HEK293 (cell line): ENCODE measurements at regions not wholly inside any gene's neighbourhood (a gene's known extent, or its start where the extent isn't known, plus 50 kb on each side); places are given as distances from the start of the nearest gene placed in this dataset.

Experiments used
- CTCF ChIA-PET: fragments of 350-600 bp; formaldehyde crosslinking; extraction: SDS; loops from one replicate; lab custom pipeline; 2021; ENCODE audit warnings: antibody characterized with exemption; lab: Yijun Ruan, JAX
- POLR2A ChIA-PET: fragments of 300-600 bp; formaldehyde crosslinking; extraction: SDS; loops from one replicate; lab custom pipeline; 2020; ENCODE audit warnings: antibody characterized with exemption, inconsistent platforms; lab: Yijun Ruan, JAX
- H3K27ac ChIP-seq: fragments of 200-500 bp; sonication (Bioruptor generic); 2 replicates; pipeline ENCODE4 v1.5.1; 2014; ENCODE audit warnings: low read depth, low read length, control low read depth, inconsistent platforms; ENCODE audit errors: extremely low read depth
- H3K36me3 ChIP-seq, 2 experiments: fragments of 200-500 bp in 1 of 2; sonication (Bioruptor generic) in 1 of 2; 1 replicate in 1 of 2; 2 replicates in 1 of 2; pipeline ENCODE4 v1.5.1; 2014 to 2017; ENCODE audit warnings: inconsistent platforms in 2 of 2, low read length in 2 of 2; ENCODE audit not compliant: control insufficient read depth in 2 of 2, insufficient read depth in 1 of 2
- H3K4me1 ChIP-seq: fragments of 200-500 bp; sonication (Bioruptor generic); 2 replicates; pipeline ENCODE4 v1.5.1; 2014; ENCODE audit warnings: mild to moderate bottlenecking, low read length, inconsistent platforms; ENCODE audit not compliant: control insufficient read depth, insufficient read depth
- H3K4me3 ChIP-seq: 2 replicates; pipeline ENCODE4 v1.5.1; 2011; ENCODE audit warnings: low read depth, mild to moderate bottlenecking, control low read depth, low read length, moderate library complexity
- H3K9me3 ChIP-seq: fragments of 200-500 bp; sonication (Bioruptor generic); 2 replicates; pipeline ENCODE4 v1.5.1; 2014; ENCODE audit warnings: low read depth, low read length, inconsistent platforms; ENCODE audit not compliant: control insufficient read depth, insufficient read depth
- GLI4 ChIP-seq: fragments of 450-650 bp; formaldehyde crosslinking; IDR thresholded peaks from 2 replicates; pipeline ENCODE4 v1.5.1; 2016; ENCODE audit warnings: missing biosample characterization, missing genetic modification characterization
- OSR2 ChIP-seq: fragments of 450-650 bp; formaldehyde crosslinking; IDR thresholded peaks from 2 replicates; pipeline ENCODE4 v1.5.1; 2016; ENCODE audit warnings: missing biosample characterization, missing genetic modification characterization
- TCF7L2 ChIP-seq: IDR thresholded peaks from 2 replicates; pipeline ENCODE4 v1.6.1; 2011; ENCODE audit warnings: low read depth, mild to moderate bottlenecking, inconsistent platforms, low read length, moderate library complexity, borderline replicate concordance
- ZFHX2 ChIP-seq: fragments of 450-650 bp; formaldehyde crosslinking; conservative IDR thresholded peaks from 2 replicates; pipeline ENCODE4 v1.5.1; 2016; ENCODE audit warnings: missing biosample characterization, missing genetic modification characterization
- ZNF184 ChIP-seq: fragments of 450-650 bp; IDR thresholded peaks from 2 replicates; pipeline ENCODE4 v1.5.1; 2018; ENCODE audit warnings: missing biosample characterization, mild to moderate bottlenecking, missing genetic modification characterization
- ZNF239 ChIP-seq: fragments of 450-650 bp; formaldehyde crosslinking; IDR thresholded peaks from 2 replicates; pipeline ENCODE4 v1.5.1; 2016; ENCODE audit warnings: missing biosample characterization, missing genetic modification characterization
- ZNF391 ChIP-seq: fragments of 450-650 bp; formaldehyde crosslinking; IDR thresholded peaks from 2 replicates; pipeline ENCODE4 v1.5.1; 2016; ENCODE audit warnings: low read depth, missing biosample characterization, missing genetic modification characterization, borderline replicate concordance
- ZNF394 ChIP-seq: fragments of 450-650 bp; formaldehyde crosslinking; IDR thresholded peaks from 2 replicates; pipeline ENCODE4 v1.5.1; 2016; ENCODE audit warnings: missing biosample characterization, missing genetic modification characterization, mild to moderate bottlenecking, moderate library complexity, borderline replicate concordance
- ZNF423 ChIP-seq: fragments of 450-650 bp; formaldehyde crosslinking; IDR thresholded peaks from 2 replicates; pipeline ENCODE4 v1.5.1; 2016; ENCODE audit warnings: missing biosample characterization, missing genetic modification characterization
- ZNF514 ChIP-seq: fragments of 450-650 bp; formaldehyde crosslinking; IDR thresholded peaks from 2 replicates; pipeline ENCODE4 v1.5.1; 2016; ENCODE audit warnings: missing biosample characterization, missing genetic modification characterization
- ZNF768 ChIP-seq: fragments of 450-650 bp; formaldehyde crosslinking; IDR thresholded peaks from 2 replicates; pipeline ENCODE4 v1.5.1; 2018; ENCODE audit warnings: missing biosample characterization, mild to moderate bottlenecking, missing genetic modification characterization
- TF ChIP-seq, protein P1 (sequence below): fragments of 450-650 bp; formaldehyde crosslinking; IDR thresholded peaks from 2 replicates; pipeline ENCODE4 v1.5.1; 2016; ENCODE audit warnings: missing biosample characterization, missing genetic modification characterization
- TF ChIP-seq, protein P2 (sequence below): fragments of 450-650 bp; formaldehyde crosslinking; IDR thresholded peaks from 2 replicates; pipeline ENCODE4; 2016; ENCODE audit warnings: missing biosample characterization, missing genetic modification characterization
- TF ChIP-seq, protein P3 (sequence below): fragments of 450-650 bp; formaldehyde crosslinking; IDR thresholded peaks from 2 replicates; pipeline ENCODE4 v1.5.1; 2016; ENCODE audit warnings: missing biosample characterization, missing genetic modification characterization, low read depth
- TF ChIP-seq, protein P4 (sequence below): fragments of 450-650 bp; formaldehyde crosslinking; optimal IDR thresholded peaks from 2 replicates; pipeline ENCODE3; 2016; ENCODE audit warnings: missing biosample characterization, mild to moderate bottlenecking, missing genetic modification characterization
- TF ChIP-seq, protein P5 (sequence below): fragments of 450-650 bp; formaldehyde crosslinking; IDR thresholded peaks from 2 replicates; pipeline ENCODE4 v1.5.0; 2017; ENCODE audit warnings: missing biosample characterization, missing genetic modification characterization, borderline replicate concordance

DNA sequence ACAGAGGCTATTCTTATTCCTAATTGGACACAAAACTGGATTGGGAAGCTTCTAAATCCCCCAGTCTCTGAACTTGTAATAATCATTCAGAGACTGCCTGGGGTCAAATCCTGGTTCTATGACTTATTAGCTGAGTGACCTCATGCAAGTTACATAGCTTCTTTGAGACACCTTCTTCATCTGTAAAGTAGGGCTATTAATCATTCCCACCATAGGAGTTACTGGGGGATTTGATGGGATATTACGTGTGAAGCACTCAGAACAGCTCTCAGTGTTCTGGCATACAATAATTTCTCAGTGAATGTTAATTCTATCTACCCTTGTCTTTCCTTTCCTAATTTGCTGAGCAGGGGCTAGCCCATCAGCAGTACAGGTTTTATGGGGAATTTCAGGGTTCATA, 256.7 kb upstream of the TNP1 start (continued):
- TF ChIP-seq, protein P1, sequence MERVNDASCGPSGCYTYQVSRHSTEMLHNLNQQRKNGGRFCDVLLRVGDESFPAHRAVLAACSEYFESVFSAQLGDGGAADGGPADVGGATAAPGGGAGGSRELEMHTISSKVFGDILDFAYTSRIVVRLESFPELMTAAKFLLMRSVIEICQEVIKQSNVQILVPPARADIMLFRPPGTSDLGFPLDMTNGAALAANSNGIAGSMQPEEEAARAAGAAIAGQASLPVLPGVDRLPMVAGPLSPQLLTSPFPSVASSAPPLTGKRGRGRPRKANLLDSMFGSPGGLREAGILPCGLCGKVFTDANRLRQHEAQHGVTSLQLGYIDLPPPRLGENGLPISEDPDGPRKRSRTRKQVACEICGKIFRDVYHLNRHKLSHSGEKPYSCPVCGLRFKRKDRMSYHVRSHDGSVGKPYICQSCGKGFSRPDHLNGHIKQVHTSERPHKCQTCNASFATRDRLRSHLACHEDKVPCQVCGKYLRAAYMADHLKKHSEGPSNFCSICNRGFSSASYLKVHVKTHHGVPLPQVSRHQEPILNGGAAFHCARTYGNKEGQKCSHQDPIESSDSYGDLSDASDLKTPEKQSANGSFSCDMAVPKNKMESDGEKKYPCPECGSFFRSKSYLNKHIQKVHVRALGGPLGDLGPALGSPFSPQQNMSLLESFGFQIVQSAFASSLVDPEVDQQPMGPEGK (tag by site-specific recombination), result no peak
- TF ChIP-seq ZNF423, result no peak
- TF ChIP-seq, all 188 proteins: peak for 0

DNA sequence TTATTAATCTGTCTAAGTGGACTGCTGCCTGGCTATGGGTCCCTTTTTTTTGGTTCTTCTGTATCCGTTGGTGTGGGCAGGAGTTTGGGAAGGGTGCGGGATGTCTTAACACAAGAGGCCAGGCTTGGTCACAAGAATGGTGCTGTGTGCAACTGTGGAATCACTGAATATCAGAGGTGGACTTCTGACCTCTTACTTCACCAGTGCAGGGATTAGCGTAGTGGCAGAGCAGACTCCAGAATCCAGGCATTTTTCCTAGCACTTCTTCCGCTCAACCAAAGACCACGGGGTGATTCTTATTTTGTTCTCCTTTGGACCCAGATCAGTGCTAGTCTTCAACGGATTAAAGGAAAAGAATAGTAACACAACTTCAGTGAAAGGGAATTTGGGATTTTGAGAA, 254.3 kb upstream of the TNP1 start:
- Histone ChIP-seq H3K4me1 (no peaks in the 10 kb centered on the region), H3K36me3 (no peaks in the 10 kb centered on the region)
- TF ChIP-seq TCF7L2 (no peak), OSR2 (no peak)
- TF ChIP-seq, protein P2, sequence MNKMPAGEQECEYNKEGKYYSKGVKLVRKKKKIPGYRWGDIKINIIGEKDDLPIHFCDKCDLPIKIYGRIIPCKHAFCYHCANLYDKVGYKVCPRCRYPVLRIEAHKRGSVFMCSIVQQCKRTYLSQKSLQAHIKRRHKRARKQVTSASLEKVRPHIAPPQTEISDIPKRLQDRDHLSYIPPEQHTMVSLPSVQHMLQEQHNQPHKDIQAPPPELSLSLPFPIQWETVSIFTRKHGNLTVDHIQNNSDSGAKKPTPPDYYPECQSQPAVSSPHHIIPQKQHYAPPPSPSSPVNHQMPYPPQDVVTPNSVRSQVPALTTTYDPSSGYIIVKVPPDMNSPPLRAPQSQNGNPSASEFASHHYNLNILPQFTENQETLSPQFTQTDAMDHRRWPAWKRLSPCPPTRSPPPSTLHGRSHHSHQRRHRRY (tag by site-specific recombination), result no peak
- TF ChIP-seq, protein P3, sequence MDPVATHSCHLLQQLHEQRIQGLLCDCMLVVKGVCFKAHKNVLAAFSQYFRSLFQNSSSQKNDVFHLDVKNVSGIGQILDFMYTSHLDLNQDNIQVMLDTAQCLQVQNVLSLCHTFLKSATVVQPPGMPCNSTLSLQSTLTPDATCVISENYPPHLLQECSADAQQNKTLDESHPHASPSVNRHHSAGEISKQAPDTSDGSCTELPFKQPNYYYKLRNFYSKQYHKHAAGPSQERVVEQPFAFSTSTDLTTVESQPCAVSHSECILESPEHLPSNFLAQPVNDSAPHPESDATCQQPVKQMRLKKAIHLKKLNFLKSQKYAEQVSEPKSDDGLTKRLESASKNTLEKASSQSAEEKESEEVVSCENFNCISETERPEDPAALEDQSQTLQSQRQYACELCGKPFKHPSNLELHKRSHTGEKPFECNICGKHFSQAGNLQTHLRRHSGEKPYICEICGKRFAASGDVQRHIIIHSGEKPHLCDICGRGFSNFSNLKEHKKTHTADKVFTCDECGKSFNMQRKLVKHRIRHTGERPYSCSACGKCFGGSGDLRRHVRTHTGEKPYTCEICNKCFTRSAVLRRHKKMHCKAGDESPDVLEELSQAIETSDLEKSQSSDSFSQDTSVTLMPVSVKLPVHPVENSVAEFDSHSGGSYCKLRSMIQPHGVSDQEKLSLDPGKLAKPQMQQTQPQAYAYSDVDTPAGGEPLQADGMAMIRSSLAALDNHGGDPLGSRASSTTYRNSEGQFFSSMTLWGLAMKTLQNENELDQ (tag by site-specific recombination), result no peak
- TF ChIP-seq, protein P4, sequence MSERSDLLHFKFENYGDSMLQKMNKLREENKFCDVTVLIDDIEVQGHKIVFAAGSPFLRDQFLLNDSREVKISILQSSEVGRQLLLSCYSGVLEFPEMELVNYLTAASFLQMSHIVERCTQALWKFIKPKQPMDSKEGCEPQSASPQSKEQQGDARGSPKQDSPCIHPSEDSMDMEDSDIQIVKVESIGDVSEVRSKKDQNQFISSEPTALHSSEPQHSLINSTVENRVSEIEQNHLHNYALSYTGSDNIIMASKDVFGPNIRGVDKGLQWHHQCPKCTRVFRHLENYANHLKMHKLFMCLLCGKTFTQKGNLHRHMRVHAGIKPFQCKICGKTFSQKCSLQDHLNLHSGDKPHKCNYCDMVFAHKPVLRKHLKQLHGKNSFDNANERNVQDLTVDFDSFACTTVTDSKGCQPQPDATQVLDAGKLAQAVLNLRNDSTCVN (tag by site-specific recombination), result no peak
- TF ChIP-seq, all 188 proteins: peak for 0
- Histone ChIP-seq H3K27ac (no peak overlapping the region), H3K9me3 (no peaks in the 10 kb centered on the region), H3K4me3 (no peak overlapping the region)
- POLR2A ChIA-PET, result no interaction called here
- CTCF ChIA-PET, result no interaction called here

DNA sequence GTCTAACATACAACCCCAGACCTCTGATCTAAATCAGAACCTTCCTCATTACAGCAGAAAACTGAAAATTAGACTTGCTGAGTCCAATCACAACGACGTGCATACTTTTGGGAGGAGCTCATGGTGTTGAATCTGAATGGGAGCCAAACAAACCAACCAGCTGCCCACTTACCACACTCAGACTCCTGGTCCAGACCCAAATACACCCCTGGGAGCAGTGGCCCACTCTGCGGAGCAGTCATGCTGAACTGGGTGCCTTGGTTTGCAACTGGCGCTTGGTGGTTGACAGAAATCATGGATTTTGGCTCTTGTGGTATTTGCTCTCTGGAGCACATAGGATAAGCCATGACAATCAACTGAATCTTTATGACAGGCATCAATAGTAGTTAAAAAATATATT, 253.6 kb upstream of the TNP1 start:
- POLR2A ChIA-PET, result no interaction called here
- CTCF ChIA-PET, result no interaction called here
- H3K27ac ChIP-seq, result no peak overlapping the region
- H3K9me3 ChIP-seq, result no peaks in the 10 kb centered on the region
- H3K4me1 ChIP-seq, result no peaks in the 10 kb centered on the region
- H3K4me3 ChIP-seq, result no peak overlapping the region
- TF ChIP-seq ZNF394, result no peak
- TF ChIP-seq ZNF768 (tag by site-specific recombination), result no peak
- TF ChIP-seq ZNF239 (tag by site-specific recombination), result no peak
- TF ChIP-seq, protein P5, sequence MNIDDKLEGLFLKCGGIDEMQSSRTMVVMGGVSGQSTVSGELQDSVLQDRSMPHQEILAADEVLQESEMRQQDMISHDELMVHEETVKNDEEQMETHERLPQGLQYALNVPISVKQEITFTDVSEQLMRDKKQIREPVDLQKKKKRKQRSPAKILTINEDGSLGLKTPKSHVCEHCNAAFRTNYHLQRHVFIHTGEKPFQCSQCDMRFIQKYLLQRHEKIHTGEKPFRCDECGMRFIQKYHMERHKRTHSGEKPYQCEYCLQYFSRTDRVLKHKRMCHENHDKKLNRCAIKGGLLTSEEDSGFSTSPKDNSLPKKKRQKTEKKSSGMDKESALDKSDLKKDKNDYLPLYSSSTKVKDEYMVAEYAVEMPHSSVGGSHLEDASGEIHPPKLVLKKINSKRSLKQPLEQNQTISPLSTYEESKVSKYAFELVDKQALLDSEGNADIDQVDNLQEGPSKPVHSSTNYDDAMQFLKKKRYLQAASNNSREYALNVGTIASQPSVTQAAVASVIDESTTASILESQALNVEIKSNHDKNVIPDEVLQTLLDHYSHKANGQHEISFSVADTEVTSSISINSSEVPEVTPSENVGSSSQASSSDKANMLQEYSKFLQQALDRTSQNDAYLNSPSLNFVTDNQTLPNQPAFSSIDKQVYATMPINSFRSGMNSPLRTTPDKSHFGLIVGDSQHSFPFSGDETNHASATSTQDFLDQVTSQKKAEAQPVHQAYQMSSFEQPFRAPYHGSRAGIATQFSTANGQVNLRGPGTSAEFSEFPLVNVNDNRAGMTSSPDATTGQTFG (tag by site-specific recombination), result no peak
- no peak for TF ChIP-seq ZNF391 (tag by site-specific recombination)
- no peak for TF ChIP-seq ZNF184 (tag by site-specific recombination)
- TF ChIP-seq ZFHX2, result no peak
- no peak for TF ChIP-seq ZNF514 (tag by site-specific recombination)
- no peak for TF ChIP-seq GLI4 (tag by site-specific recombination)
- H3K36me3 ChIP-seq, result no peaks in the 10 kb centered on the region
